ENCODE measurements at regions not wholly inside any gene's neighbourhood (a gene's known extent, or its start where the extent isn't known, plus 50 kb on each side); places are given as distances from the start of the nearest gene placed in this dataset.
A peak's percentile ranks its signal among the peaks of the same experiment; 100 is the strongest.
"Not testable (repeated sequence)": the region's sequence is repeated elsewhere in the genome, so short reads cannot be mapped to it uniquely, and the experiment has no call there.

- no peak overlapping the region for H3K27ac ChIP-seq
- H3F3A ChIP-seq (ENCODE audit: insufficient read depth, low read depth): no peaks in the 10 kb centered on the region
- TF ChIP-seq CTCF (conservative IDR thresholded peaks at IDR 0.05) (no peak), EZH2 (IDR thresholded peaks at IDR 0.05; ENCODE audit: low read depth) (no peak)
- H3K9me3 ChIP-seq (ENCODE audit: insufficient read depth, low read depth): no peaks in the 10 kb centered on the region
- H3K27me3 ChIP-seq (ENCODE audit: insufficient read depth, low read depth): peaks cover 66% of the 10 kb centered on the region
- H3K4me1 ChIP-seq (replicated peaks; ENCODE audit: insufficient read depth): no peaks in the 10 kb centered on the region
- no peaks in the 10 kb centered on the region for H3K79me2 ChIP-seq (ENCODE audit: low read depth)
- H3K4me3 ChIP-seq: no peak overlapping the region
- ChIA-PET CTCF (no interaction called here), POLR2A (ENCODE audit: unreplicated experiment) (no interaction called here)
- no peak overlapping the region for H3K4me2 ChIP-seq
- H4K20me1 ChIP-seq (ENCODE audit: insufficient read depth): no peaks in the 10 kb centered on the region
- intact Hi-C loops (cut with micrococcal nuclease; ENCODE audit: unreplicated experiment): no loop called here
- H3K36me3 ChIP-seq (ENCODE audit: low read depth): no peaks in the 10 kb centered on the region
- BruUV-seq (replicated peaks): no TSS peak
- no peak for DNase-seq
- H2AFZ ChIP-seq: no peak overlapping the region
- no peaks in the 10 kb centered on the region for H3K9me2 ChIP-seq (ENCODE audit: insufficient read depth)
Observed at GRCh38 chr11:44474702-44475101, 90.8 kb upstream of the CD82 start.

GRCh38 chr11:44475114-44475686 lies 90.3 kb upstream of the CD82 start:
- no peaks in the 10 kb centered on the region for H3K9me3 ChIP-seq (ENCODE audit: insufficient read depth, low read depth)
- no peaks in the 10 kb centered on the region for H3K79me2 ChIP-seq (ENCODE audit: low read depth)
- DNase-seq: no peak
- no peak overlapping the region for H3K4me2 ChIP-seq
- no peaks in the 10 kb centered on the region for H3F3A ChIP-seq (ENCODE audit: insufficient read depth, low read depth)
- H3K9me2 ChIP-seq (ENCODE audit: insufficient read depth): no peaks in the 10 kb centered on the region
- no peak for TF ChIP-seq CTCF (conservative IDR thresholded peaks at IDR 0.05)
- no peak for TF ChIP-seq EZH2 (IDR thresholded peaks at IDR 0.05; ENCODE audit: low read depth)
- no peak overlapping the region for H3K27ac ChIP-seq
- no TSS peak for BruUV-seq (replicated peaks)
- intact Hi-C loops (cut with micrococcal nuclease; ENCODE audit: unreplicated experiment): no loop called here
- ChIA-PET POLR2A (ENCODE audit: unreplicated experiment) (no interaction called here), CTCF (no interaction called here)
- H3K4me1 ChIP-seq (replicated peaks; ENCODE audit: insufficient read depth): no peaks in the 10 kb centered on the region
- no peak overlapping the region for H2AFZ ChIP-seq
- no peak overlapping the region for H3K4me3 ChIP-seq
- no peaks in the 10 kb centered on the region for H3K36me3 ChIP-seq (ENCODE audit: low read depth)
- H3K27me3 ChIP-seq (ENCODE audit: insufficient read depth, low read depth): peaks cover 61% of the 10 kb centered on the region
- no peaks in the 10 kb centered on the region for H4K20me1 ChIP-seq (ENCODE audit: insufficient read depth)

- H3K4me2 ChIP-seq; DNase-seq; intact Hi-C loops (cut with micrococcal nuclease; ENCODE audit: unreplicated experiment); H3K9me3 ChIP-seq (ENCODE audit: insufficient read depth, low read depth); H3K27ac ChIP-seq; H3K9me2 ChIP-seq (ENCODE audit: insufficient read depth); H3F3A ChIP-seq (ENCODE audit: insufficient read depth, low read depth); H3K27me3 ChIP-seq (ENCODE audit: insufficient read depth, low read depth); CTCF ChIA-PET; H3K4me3 ChIP-seq; H2AFZ ChIP-seq; POLR2A ChIA-PET (ENCODE audit: unreplicated experiment); BruUV-seq (replicated peaks); H4K20me1 ChIP-seq (ENCODE audit: insufficient read depth); H3K4me1 ChIP-seq (replicated peaks; ENCODE audit: insufficient read depth); H3K36me3 ChIP-seq (ENCODE audit: low read depth); H3K79me2 ChIP-seq (ENCODE audit: low read depth): not testable (repeated sequence)
Observed at GRCh38 chr11:44482338-44482737, 83.1 kb upstream of the CD82 start.

- peak in 1 of 2 experiments; percentile 4 for DNase-seq
- intact Hi-C loops (cut with micrococcal nuclease; ENCODE audit: unreplicated experiment): no loop called here
- Histone ChIP-seq H3K4me2 (no peak overlapping the region), H3K9me3 (ENCODE audit: insufficient read depth, low read depth) (no peaks in the 10 kb centered on the region), H4K20me1 (ENCODE audit: insufficient read depth) (no peaks in the 10 kb centered on the region), H3F3A (ENCODE audit: insufficient read depth, low read depth) (no peaks in the 10 kb centered on the region), H3K4me1 (replicated peaks; ENCODE audit: insufficient read depth) (no peaks in the 10 kb centered on the region), H3K79me2 (ENCODE audit: low read depth) (no peaks in the 10 kb centered on the region), H3K36me3 (ENCODE audit: low read depth) (no peaks in the 10 kb centered on the region), H3K27me3 (ENCODE audit: insufficient read depth, low read depth) (no peaks in the 10 kb centered on the region; the same call in 1 of the 2 replicates), H3K4me3 (no peak overlapping the region), H3K27ac (no peak overlapping the region), H2AFZ (no peak overlapping the region), H3K9me2 (ENCODE audit: insufficient read depth) (no peaks in the 10 kb centered on the region)
- TF ChIP-seq CTCF (conservative IDR thresholded peaks at IDR 0.05) (0 out of 2 replicates have a peak, but pooled peaks have one; percentile 38), EZH2 (IDR thresholded peaks at IDR 0.05; ENCODE audit: low read depth) (no peak)
- BruUV-seq (replicated peaks): no TSS peak
- CTCF ChIA-PET: no interaction called here
- POLR2A ChIA-PET (ENCODE audit: unreplicated experiment): no interaction called here
Observed at GRCh38 chr11:44483919-44484610, 81.4 kb upstream of the CD82 start.
